HG03565 (cell line): ENCODE measurements at regions not wholly inside any gene's neighbourhood (a gene's known extent, or its start where the extent isn't known, plus 50 kb on each side); places are given as distances from the start of the nearest gene placed in this dataset.

Source experiments
- ATAC-seq: cut with Tn5 transposase; IDR thresholded peaks from one replicate; pipeline ENCODE4 v1.9.1; 2021; ENCODE audit warnings: mild to moderate bottlenecking, moderate library complexity; ENCODE audit not compliant: unreplicated experiment

- ATAC-seq = no peak
These were observed 743.6 kb downstream of the KCNJ3 start for GRCh38 chr2:155442088-155442487.

GRCh38 chr2:155431004-155431507 is 732.6 kb downstream of the KCNJ3 start:
- ATAC-seq = no peak

GRCh38 chr2:155427470-155427869 is 729.0 kb downstream of the KCNJ3 start:
- no peak for ATAC-seq

GRCh38 chr2:155424518-155424917 is 726.0 kb downstream of the KCNJ3 start:
- no peak for ATAC-seq

GRCh38 chr2:155418753-155419152 is 720.3 kb downstream of the KCNJ3 start:
- no peak for ATAC-seq

- peak; percentile 98 for ATAC-seq
These were observed 714.1 kb downstream of the KCNJ3 start for GRCh38 chr2:155412598-155412997.

- ATAC-seq = no peak
These were observed 706.0 kb downstream of the KCNJ3 start for GRCh38 chr2:155404433-155405002.

- no peak for ATAC-seq
These were observed 694.9 kb downstream of the KCNJ3 start for GRCh38 chr2:155393406-155393805.

GRCh38 chr2:155391613-155392130 is 693.2 kb downstream of the KCNJ3 start:
- no peak for ATAC-seq

- ATAC-seq = no peak
These were observed 690.7 kb downstream of the KCNJ3 start for GRCh38 chr2:155389224-155389623.

- no peak for ATAC-seq
These were observed 686.1 kb downstream of the KCNJ3 start for GRCh38 chr2:155384555-155385123.

- ATAC-seq = no peak
These were observed 684.3 kb downstream of the KCNJ3 start for GRCh38 chr2:155382776-155383175.

GRCh38 chr2:155381436-155381835 is 682.9 kb downstream of the KCNJ3 start:
- no peak for ATAC-seq

- no peak for ATAC-seq
These were observed 681.0 kb downstream of the KCNJ3 start for GRCh38 chr2:155379494-155379893.

GRCh38 chr2:155377931-155378444 is 679.5 kb downstream of the KCNJ3 start:
- ATAC-seq = no peak

GRCh38 chr2:155377266-155377680 is 678.8 kb downstream of the KCNJ3 start:
- ATAC-seq = no peak

- ATAC-seq = no peak
These were observed 674.5 kb downstream of the KCNJ3 start for GRCh38 chr2:155372969-155373368.

GRCh38 chr2:155368934-155369333 is 670.4 kb downstream of the KCNJ3 start:
- ATAC-seq = peak; percentile 49

GRCh38 chr2:155364766-155365165 is 666.3 kb downstream of the KCNJ3 start:
- no peak for ATAC-seq

- no peak for ATAC-seq
These were observed 664.9 kb downstream of the KCNJ3 start for GRCh38 chr2:155363349-155363888.

- ATAC-seq = no peak
These were observed 658.7 kb downstream of the KCNJ3 start for GRCh38 chr2:155357172-155357571.

- ATAC-seq = no peak
These were observed 657.8 kb downstream of the KCNJ3 start for GRCh38 chr2:155356250-155356649.
